DOHH2 (cell line): ENCODE measurements at regions not wholly inside any gene's neighbourhood (a gene's known extent, or its start where the extent isn't known, plus 50 kb on each side); places are given as distances from the start of the nearest gene placed in this dataset.
"Not testable (repeated sequence)": the region's sequence is repeated elsewhere in the genome, so short reads cannot be mapped to it uniquely, and the experiment has no call there.

Source experiments
- H3F3A ChIP-seq: fragments of 200-600 bp; sonication (generic), shearing (Covaris generic); 2 replicates; pipeline ENCODE4 v1.6.0; 2016; ENCODE audit warnings: antibody characterized with exemption, mild to moderate bottlenecking; ENCODE audit not compliant: control insufficient read depth, insufficient read depth
- H3K27ac ChIP-seq: fragments of 200-600 bp; sonication (generic); 2 replicates; pipeline ENCODE4 v1.5.1; 2014; ENCODE audit warnings: low read depth, mild to moderate bottlenecking, low read length, moderate library complexity
- H3K27me3 ChIP-seq: fragments of 200-600 bp; sonication (generic); 2 replicates; pipeline ENCODE4 v1.6.1; 2014; ENCODE audit warnings: mild to moderate bottlenecking, low read length, mixed read lengths; ENCODE audit not compliant: control insufficient read depth
- H3K36me3 ChIP-seq: fragments of 200-600 bp; sonication (generic); 2 replicates; pipeline ENCODE4 v1.6.1; 2014; ENCODE audit warnings: mild to moderate bottlenecking, low read length, moderate library complexity, mixed read lengths; ENCODE audit not compliant: control insufficient read depth
- H3K4me1 ChIP-seq: fragments of 200-600 bp; sonication (generic); 2 replicates; pipeline ENCODE4 v1.6.1; 2014; ENCODE audit warnings: mild to moderate bottlenecking, low read length, mixed read lengths; ENCODE audit not compliant: control insufficient read depth
- H3K4me2 ChIP-seq: fragments of 200-600 bp; sonication (generic); 2 replicates; pipeline ENCODE4 v1.6.0; 2014; ENCODE audit warnings: mild to moderate bottlenecking, low read length, moderate library complexity
- H3K4me3 ChIP-seq: fragments of 200-600 bp; sonication (generic); 2 replicates; pipeline ENCODE4 v1.5.1; 2014; ENCODE audit warnings: mild to moderate bottlenecking, low read length, mixed read lengths
- H3K79me2 ChIP-seq: fragments of 200-600 bp; sonication (generic); 2 replicates; pipeline ENCODE4 v1.6.1; 2014; ENCODE audit warnings: mild to moderate bottlenecking, low read length, mixed read lengths; ENCODE audit not compliant: control insufficient read depth
- H3K9me2 ChIP-seq: fragments of 200-600 bp; sonication (generic); replicated peaks from 2 replicates; pipeline ENCODE4 v1.6.1; 2014; ENCODE audit warnings: mild to moderate bottlenecking, low read length, mixed read lengths; ENCODE audit not compliant: control insufficient read depth
- H3K9me3 ChIP-seq: fragments of 200-600 bp; sonication (generic); 2 replicates; pipeline ENCODE4 v1.6.1; 2014; ENCODE audit warnings: antibody characterized with exemption, low read length, mixed read lengths; ENCODE audit not compliant: control insufficient read depth, insufficient read depth
- H4K20me1 ChIP-seq: fragments of 200-600 bp; sonication (generic); 2 replicates; pipeline ENCODE4 v1.6.0; 2014; ENCODE audit warnings: low read depth, mild to moderate bottlenecking, antibody characterized with exemption, low read length, moderate library complexity; ENCODE audit not compliant: control insufficient read depth, insufficient read depth
- EZH2phosphoT487 ChIP-seq: fragments of 200-600 bp; sonication (generic); IDR thresholded peaks from 2 replicates; pipeline ENCODE4 v1.6.1; 2017; ENCODE audit warnings: borderline replicate concordance, mild to moderate bottlenecking, antibody characterized with exemption, low read length, moderate library complexity, mixed read lengths
- TF ChIP-seq, protein P1 (sequence below): fragments of 200-600 bp; sonication (generic); IDR thresholded peaks from one replicate; pipeline ENCODE4 v1.5.1; 2014; ENCODE audit warnings: antibody characterized with exemption, mild to moderate bottlenecking, low read depth, low read length; ENCODE audit not compliant: poor library complexity, severe bottlenecking

DNA sequence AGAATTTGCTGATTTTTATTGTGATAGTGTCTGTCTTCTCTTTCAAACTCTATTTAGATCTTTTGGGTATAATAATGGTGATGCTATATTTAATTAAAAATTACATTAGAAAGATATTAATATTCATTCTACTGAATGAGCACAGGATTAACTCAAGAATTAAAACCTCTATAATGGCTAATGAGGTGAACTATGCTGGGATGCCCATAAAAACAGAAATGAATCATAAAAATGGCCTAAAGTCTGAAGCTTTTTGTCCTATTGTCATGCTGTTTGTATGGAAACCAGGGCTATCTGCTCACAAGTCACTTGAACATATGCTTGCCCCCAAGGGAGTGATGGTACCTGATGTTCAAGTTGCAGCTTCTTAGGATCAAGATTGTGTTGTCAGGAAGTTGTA, 76.2 kb upstream of the ICA1 start:
- no peak overlapping the region for H3K4me2 ChIP-seq

DNA sequence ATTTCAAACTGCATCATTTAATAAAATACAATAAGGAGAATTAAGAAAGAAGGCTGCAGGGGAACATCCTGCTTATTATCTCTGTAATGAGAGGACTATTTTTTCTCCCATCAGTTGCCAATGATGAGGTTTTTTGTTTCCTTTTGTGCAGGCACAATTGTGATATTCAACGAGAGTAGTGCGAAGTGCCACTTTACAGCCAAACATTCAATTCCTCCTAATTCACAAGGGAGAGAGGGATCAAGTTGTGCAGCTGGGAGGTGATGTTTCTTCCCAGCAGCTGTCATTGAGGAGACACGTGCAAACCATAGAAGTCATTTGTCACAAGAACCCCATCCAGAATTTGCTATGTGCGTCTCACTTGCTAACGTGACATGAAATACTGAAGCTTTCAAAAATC, 81.6 kb upstream of the ICA1 start:
- Histone ChIP-seq H3F3A (no peaks in the 10 kb centered on the region), H3K4me2 (no peak overlapping the region), H3K27ac (no peak overlapping the region), H3K9me3 (no peaks in the 10 kb centered on the region), H4K20me1 (no peaks in the 10 kb centered on the region), H3K4me3 (no peak overlapping the region), H3K27me3 (no peaks in the 10 kb centered on the region), H3K9me2 (no peaks in the 10 kb centered on the region), H3K4me1 (no peaks in the 10 kb centered on the region), H3K36me3 (no peaks in the 10 kb centered on the region), H3K79me2 (no peaks in the 10 kb centered on the region)
- no peak for TF ChIP-seq EZH2phosphoT487
- TF ChIP-seq, protein P1, sequence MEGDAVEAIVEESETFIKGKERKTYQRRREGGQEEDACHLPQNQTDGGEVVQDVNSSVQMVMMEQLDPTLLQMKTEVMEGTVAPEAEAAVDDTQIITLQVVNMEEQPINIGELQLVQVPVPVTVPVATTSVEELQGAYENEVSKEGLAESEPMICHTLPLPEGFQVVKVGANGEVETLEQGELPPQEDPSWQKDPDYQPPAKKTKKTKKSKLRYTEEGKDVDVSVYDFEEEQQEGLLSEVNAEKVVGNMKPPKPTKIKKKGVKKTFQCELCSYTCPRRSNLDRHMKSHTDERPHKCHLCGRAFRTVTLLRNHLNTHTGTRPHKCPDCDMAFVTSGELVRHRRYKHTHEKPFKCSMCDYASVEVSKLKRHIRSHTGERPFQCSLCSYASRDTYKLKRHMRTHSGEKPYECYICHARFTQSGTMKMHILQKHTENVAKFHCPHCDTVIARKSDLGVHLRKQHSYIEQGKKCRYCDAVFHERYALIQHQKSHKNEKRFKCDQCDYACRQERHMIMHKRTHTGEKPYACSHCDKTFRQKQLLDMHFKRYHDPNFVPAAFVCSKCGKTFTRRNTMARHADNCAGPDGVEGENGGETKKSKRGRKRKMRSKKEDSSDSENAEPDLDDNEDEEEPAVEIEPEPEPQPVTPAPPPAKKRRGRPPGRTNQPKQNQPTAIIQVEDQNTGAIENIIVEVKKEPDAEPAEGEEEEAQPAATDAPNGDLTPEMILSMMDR: no peak

More for the DNA sequence above, 76.2 kb upstream of the ICA1 start:
- H3K36me3 ChIP-seq: no peaks in the 10 kb centered on the region
- no peaks in the 10 kb centered on the region for H3F3A ChIP-seq
- no peaks in the 10 kb centered on the region for H3K4me1 ChIP-seq
- H4K20me1 ChIP-seq: no peaks in the 10 kb centered on the region
- 0 out of 2 replicates have a peak, but pooled peaks cover 3% of the 10 kb centered on the region for H3K27me3 ChIP-seq
- H3K9me3 ChIP-seq: no peaks in the 10 kb centered on the region
- H3K9me2 ChIP-seq: no peaks in the 10 kb centered on the region
- no peaks in the 10 kb centered on the region for H3K79me2 ChIP-seq
- H3K4me3 ChIP-seq: no peak overlapping the region
- no peak overlapping the region for H3K27ac ChIP-seq
- no peak for TF ChIP-seq EZH2phosphoT487
- TF ChIP-seq, protein P1: no peak

DNA sequence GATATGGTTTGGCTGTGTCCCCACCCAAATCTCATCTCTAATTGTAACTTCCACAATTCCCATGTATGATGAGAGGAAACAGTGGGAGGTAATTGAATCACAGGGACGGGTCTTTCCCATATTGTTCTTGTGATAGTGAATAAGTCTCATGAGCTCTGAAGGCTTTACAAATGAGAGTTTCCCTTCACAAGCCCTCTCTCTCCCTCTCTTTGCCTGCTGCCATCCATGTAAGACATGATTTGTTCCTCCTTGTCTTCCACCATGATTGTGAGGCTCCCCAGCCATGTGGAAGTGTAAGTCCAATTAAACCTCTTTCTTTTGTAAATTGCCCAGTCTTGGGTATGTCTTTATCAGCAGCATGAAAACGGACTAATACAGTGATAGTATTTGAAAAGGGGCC, 85.4 kb upstream of the ICA1 start:
- H3K9me2 ChIP-seq, H3K36me3 ChIP-seq, H3K9me3 ChIP-seq, H3K27ac ChIP-seq, H3K27me3 ChIP-seq, H3K4me3 ChIP-seq, H4K20me1 ChIP-seq, H3K4me1 ChIP-seq, H3F3A ChIP-seq, H3K4me2 ChIP-seq, H3K79me2 ChIP-seq: not testable (repeated sequence)

GRCh38 chr7:8351654-8352053, 81.8 kb upstream of the NXPH1 start:
- not testable (repeated sequence) for H3K79me2 ChIP-seq, H3F3A ChIP-seq, H3K36me3 ChIP-seq, H3K4me2 ChIP-seq, H3K9me2 ChIP-seq, H3K27ac ChIP-seq, H3K4me3 ChIP-seq, H3K27me3 ChIP-seq, H4K20me1 ChIP-seq, H3K4me1 ChIP-seq, H3K9me3 ChIP-seq
